Body of pancreas (tissue), 4 donors: ENCODE measurements at regions not wholly inside any gene's neighbourhood (a gene's known extent, or its start where the extent isn't known, plus 50 kb on each side); places are given as distances from the start of the nearest gene placed in this dataset.

ENCODE experiments used
- POLR2A ChIP-seq, 3 donors: fragments of 450-650 bp; IDR thresholded peaks; one replicate each; pipeline ENCODE4 v1.6.1; 2016; ENCODE audit warnings: antibody characterized with exemption in 3 of 3, mild to moderate bottlenecking in 2 of 3
- TF ChIP-seq, protein P1 (sequence below), 7 experiments: fragments of 450-650 bp in 4 of 7; fragments of 200-600 bp in 3 of 7; sonication (generic) in 3 of 7; IDR thresholded peaks; one replicate each; pipeline ENCODE4 v1.5.1; 2016 to 2019; ENCODE audit warnings: antibody characterized with exemption in 7 of 7

DNA sequence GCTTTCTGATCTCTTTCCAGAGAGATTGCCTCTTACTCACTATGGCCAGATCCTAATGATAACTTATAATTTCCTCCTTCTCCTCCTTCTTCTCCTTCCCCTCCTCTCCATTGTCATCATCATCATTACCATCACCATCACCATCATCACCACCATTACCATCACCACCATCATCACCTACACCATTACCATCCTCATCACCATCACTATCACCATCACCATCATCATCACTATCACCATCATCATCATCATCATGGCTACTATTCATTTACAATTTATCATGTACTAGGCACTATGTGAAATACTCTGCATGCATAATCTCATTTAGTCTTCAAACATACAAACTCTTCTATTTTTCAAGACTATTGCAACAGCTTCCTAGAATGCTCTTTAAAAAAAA, 540.9 kb upstream of the C16orf82 start:
- TF ChIP-seq, protein P1, sequence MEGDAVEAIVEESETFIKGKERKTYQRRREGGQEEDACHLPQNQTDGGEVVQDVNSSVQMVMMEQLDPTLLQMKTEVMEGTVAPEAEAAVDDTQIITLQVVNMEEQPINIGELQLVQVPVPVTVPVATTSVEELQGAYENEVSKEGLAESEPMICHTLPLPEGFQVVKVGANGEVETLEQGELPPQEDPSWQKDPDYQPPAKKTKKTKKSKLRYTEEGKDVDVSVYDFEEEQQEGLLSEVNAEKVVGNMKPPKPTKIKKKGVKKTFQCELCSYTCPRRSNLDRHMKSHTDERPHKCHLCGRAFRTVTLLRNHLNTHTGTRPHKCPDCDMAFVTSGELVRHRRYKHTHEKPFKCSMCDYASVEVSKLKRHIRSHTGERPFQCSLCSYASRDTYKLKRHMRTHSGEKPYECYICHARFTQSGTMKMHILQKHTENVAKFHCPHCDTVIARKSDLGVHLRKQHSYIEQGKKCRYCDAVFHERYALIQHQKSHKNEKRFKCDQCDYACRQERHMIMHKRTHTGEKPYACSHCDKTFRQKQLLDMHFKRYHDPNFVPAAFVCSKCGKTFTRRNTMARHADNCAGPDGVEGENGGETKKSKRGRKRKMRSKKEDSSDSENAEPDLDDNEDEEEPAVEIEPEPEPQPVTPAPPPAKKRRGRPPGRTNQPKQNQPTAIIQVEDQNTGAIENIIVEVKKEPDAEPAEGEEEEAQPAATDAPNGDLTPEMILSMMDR (IDR thresholded peaks at IDR 0.05) = no peak
- no peak for TF ChIP-seq POLR2A (IDR thresholded peaks at IDR 0.05)
